DOHH2 (cell line): ENCODE measurements at regions not wholly inside any gene's neighbourhood (a gene's known extent, or its start where the extent isn't known, plus 50 kb on each side); places are given as distances from the start of the nearest gene placed in this dataset.

ENCODE experiments used
- H3F3A ChIP-seq: fragments of 200-600 bp; sonication (generic), shearing (Covaris generic); 2 replicates; pipeline ENCODE4 v1.6.0; 2016; ENCODE audit warnings: antibody characterized with exemption, mild to moderate bottlenecking; ENCODE audit not compliant: control insufficient read depth, insufficient read depth
- H3K27ac ChIP-seq: fragments of 200-600 bp; sonication (generic); 2 replicates; pipeline ENCODE4 v1.5.1; 2014; ENCODE audit warnings: low read depth, mild to moderate bottlenecking, low read length, moderate library complexity
- H3K27me3 ChIP-seq: fragments of 200-600 bp; sonication (generic); 2 replicates; pipeline ENCODE4 v1.6.1; 2014; ENCODE audit warnings: mild to moderate bottlenecking, low read length, mixed read lengths; ENCODE audit not compliant: control insufficient read depth
- H3K36me3 ChIP-seq: fragments of 200-600 bp; sonication (generic); 2 replicates; pipeline ENCODE4 v1.6.1; 2014; ENCODE audit warnings: mild to moderate bottlenecking, low read length, moderate library complexity, mixed read lengths; ENCODE audit not compliant: control insufficient read depth
- H3K4me1 ChIP-seq: fragments of 200-600 bp; sonication (generic); 2 replicates; pipeline ENCODE4 v1.6.1; 2014; ENCODE audit warnings: mild to moderate bottlenecking, low read length, mixed read lengths; ENCODE audit not compliant: control insufficient read depth
- H3K4me2 ChIP-seq: fragments of 200-600 bp; sonication (generic); 2 replicates; pipeline ENCODE4 v1.6.0; 2014; ENCODE audit warnings: mild to moderate bottlenecking, low read length, moderate library complexity
- H3K4me3 ChIP-seq: fragments of 200-600 bp; sonication (generic); 2 replicates; pipeline ENCODE4 v1.5.1; 2014; ENCODE audit warnings: mild to moderate bottlenecking, low read length, mixed read lengths
- H3K79me2 ChIP-seq: fragments of 200-600 bp; sonication (generic); 2 replicates; pipeline ENCODE4 v1.6.1; 2014; ENCODE audit warnings: mild to moderate bottlenecking, low read length, mixed read lengths; ENCODE audit not compliant: control insufficient read depth
- H3K9me2 ChIP-seq: fragments of 200-600 bp; sonication (generic); replicated peaks from 2 replicates; pipeline ENCODE4 v1.6.1; 2014; ENCODE audit warnings: mild to moderate bottlenecking, low read length, mixed read lengths; ENCODE audit not compliant: control insufficient read depth
- H3K9me3 ChIP-seq: fragments of 200-600 bp; sonication (generic); 2 replicates; pipeline ENCODE4 v1.6.1; 2014; ENCODE audit warnings: antibody characterized with exemption, low read length, mixed read lengths; ENCODE audit not compliant: control insufficient read depth, insufficient read depth
- H4K20me1 ChIP-seq: fragments of 200-600 bp; sonication (generic); 2 replicates; pipeline ENCODE4 v1.6.0; 2014; ENCODE audit warnings: low read depth, mild to moderate bottlenecking, antibody characterized with exemption, low read length, moderate library complexity; ENCODE audit not compliant: control insufficient read depth, insufficient read depth
- EZH2phosphoT487 ChIP-seq: fragments of 200-600 bp; sonication (generic); IDR thresholded peaks from 2 replicates; pipeline ENCODE4 v1.6.1; 2017; ENCODE audit warnings: borderline replicate concordance, mild to moderate bottlenecking, antibody characterized with exemption, low read length, moderate library complexity, mixed read lengths
- TF ChIP-seq, protein P1 (sequence below): fragments of 200-600 bp; sonication (generic); IDR thresholded peaks from one replicate; pipeline ENCODE4 v1.5.1; 2014; ENCODE audit warnings: antibody characterized with exemption, mild to moderate bottlenecking, low read depth, low read length; ENCODE audit not compliant: poor library complexity, severe bottlenecking

DNA sequence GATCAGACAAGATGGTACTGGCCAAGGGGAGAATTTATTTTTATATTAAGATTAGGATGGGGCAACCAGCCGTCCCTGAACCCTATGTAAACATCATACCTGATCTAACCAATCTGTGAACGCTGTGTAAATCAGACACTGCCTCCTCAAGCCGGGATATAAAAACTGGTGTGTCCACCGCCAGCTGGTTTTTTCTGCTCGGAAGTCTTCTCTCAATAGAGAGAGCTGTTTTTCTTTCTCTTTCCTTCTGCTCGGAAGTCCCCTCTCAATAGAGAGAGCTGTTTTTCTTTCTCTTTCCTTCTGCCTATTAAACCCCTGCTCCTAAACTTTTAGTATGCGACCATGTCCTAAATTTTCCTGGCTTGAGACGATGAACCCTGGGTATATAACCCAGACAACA lies 615.5 kb upstream of the NUDT12 start:
- H3K79me2 ChIP-seq = no peaks in the 10 kb centered on the region
- no peaks in the 10 kb centered on the region for H3K4me1 ChIP-seq
- no peak overlapping the region for H3K4me2 ChIP-seq
- no peak overlapping the region for H3K4me3 ChIP-seq
- no peaks in the 10 kb centered on the region for H3K36me3 ChIP-seq
- no peaks in the 10 kb centered on the region for H4K20me1 ChIP-seq
- no peaks in the 10 kb centered on the region for H3F3A ChIP-seq
- no peak for TF ChIP-seq EZH2phosphoT487
- TF ChIP-seq, protein P1, sequence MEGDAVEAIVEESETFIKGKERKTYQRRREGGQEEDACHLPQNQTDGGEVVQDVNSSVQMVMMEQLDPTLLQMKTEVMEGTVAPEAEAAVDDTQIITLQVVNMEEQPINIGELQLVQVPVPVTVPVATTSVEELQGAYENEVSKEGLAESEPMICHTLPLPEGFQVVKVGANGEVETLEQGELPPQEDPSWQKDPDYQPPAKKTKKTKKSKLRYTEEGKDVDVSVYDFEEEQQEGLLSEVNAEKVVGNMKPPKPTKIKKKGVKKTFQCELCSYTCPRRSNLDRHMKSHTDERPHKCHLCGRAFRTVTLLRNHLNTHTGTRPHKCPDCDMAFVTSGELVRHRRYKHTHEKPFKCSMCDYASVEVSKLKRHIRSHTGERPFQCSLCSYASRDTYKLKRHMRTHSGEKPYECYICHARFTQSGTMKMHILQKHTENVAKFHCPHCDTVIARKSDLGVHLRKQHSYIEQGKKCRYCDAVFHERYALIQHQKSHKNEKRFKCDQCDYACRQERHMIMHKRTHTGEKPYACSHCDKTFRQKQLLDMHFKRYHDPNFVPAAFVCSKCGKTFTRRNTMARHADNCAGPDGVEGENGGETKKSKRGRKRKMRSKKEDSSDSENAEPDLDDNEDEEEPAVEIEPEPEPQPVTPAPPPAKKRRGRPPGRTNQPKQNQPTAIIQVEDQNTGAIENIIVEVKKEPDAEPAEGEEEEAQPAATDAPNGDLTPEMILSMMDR = no peak
- no peak overlapping the region for H3K27ac ChIP-seq
- peaks cover 5% of the 10 kb centered on the region; the same call in 1 of the 2 replicates for H3K9me3 ChIP-seq
- H3K9me2 ChIP-seq = no peaks in the 10 kb centered on the region
- no peaks in the 10 kb centered on the region for H3K27me3 ChIP-seq

DNA sequence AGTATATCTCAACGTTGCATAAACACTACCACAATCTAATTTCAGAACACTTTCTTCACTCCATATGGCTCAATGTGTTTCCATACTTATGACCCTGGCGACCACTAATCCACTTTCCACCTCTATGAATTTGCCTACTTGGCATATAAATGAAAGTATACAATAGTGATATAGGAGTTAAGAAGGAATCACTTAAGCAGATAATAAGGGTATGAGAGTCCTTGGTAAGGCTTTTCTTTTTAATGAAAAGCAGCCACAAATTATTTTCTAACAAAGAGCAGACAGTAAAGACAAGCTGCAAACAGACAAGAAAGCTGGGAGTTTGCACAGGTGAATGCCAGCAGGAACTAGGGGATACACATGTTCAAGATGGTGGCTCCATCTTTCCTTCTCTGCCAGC lies 615.1 kb upstream of the NUDT12 start:
- Histone ChIP-seq H4K20me1 (no peaks in the 10 kb centered on the region), H3K4me3 (no peak overlapping the region), H3F3A (no peaks in the 10 kb centered on the region), H3K4me2 (no peak overlapping the region), H3K79me2 (no peaks in the 10 kb centered on the region), H3K4me1 (no peaks in the 10 kb centered on the region), H3K9me3 (peaks cover 5% of the 10 kb centered on the region; the same call in 1 of the 2 replicates), H3K9me2 (no peaks in the 10 kb centered on the region), H3K27me3 (no peaks in the 10 kb centered on the region), H3K36me3 (no peaks in the 10 kb centered on the region), H3K27ac (no peak overlapping the region)
- TF ChIP-seq EZH2phosphoT487 = no peak
- TF ChIP-seq, protein P1 = no peak

DNA sequence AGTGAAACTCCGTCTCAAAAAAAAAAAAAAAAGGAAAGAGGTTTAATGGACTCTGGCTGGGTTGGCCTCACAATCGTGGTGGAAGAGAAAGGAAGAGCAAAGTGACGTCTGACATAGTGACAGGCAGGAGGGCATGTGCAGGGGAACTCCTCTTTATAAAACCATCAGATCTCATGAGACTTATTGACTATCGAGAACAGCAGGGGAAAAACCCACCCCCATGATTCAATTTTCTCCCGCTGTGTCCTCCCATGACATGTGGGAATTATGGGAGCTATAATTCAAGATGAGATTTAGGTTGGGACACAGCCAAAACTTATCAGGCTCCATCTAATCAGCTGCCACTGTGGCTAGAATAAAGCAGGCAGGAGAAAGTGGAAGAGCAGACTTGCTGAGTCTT lies 610.4 kb upstream of the NUDT12 start:
- H3F3A ChIP-seq = no peaks in the 10 kb centered on the region
- H4K20me1 ChIP-seq = no peaks in the 10 kb centered on the region
- TF ChIP-seq, protein P1 = no peak
- TF ChIP-seq EZH2phosphoT487 = no peak

More for the DNA sequence above, 610.4 kb upstream of the NUDT12 start:
- no peaks in the 10 kb centered on the region for H3K9me2 ChIP-seq
- no peak overlapping the region for H3K4me2 ChIP-seq
- no peak overlapping the region for H3K27ac ChIP-seq
- H3K79me2 ChIP-seq = no peaks in the 10 kb centered on the region
- H3K9me3 ChIP-seq = no peaks in the 10 kb centered on the region
- no peak overlapping the region for H3K4me3 ChIP-seq
- H3K27me3 ChIP-seq = no peaks in the 10 kb centered on the region
- no peaks in the 10 kb centered on the region for H3K4me1 ChIP-seq
- H3K36me3 ChIP-seq = no peaks in the 10 kb centered on the region
